ENCODE measurements at regions not wholly inside any gene's neighbourhood (a gene's known extent, or its start where the extent isn't known, plus 50 kb on each side); places are given as distances from the start of the nearest gene placed in this dataset.

DNA sequence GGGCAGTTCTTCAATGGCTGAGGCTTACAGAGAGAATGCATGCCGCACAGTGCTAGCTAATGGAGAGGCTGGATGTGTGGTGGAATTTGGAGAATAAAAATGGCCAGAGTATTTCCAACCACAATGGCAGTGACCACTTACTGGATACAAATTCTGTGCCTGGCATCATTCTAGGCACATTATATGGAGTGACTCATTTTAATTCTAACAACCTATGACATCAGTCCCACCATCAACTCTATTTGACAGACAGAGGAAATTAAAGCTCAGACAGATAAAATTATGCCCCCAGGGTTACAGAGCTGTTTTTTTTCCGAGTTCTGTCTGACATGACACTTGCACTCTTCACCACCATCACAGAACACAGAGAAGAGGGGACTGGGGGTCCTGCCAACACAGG is 105.6 kb upstream of the IL12B start:
- H3K4me3 ChIP-seq (ENCODE audit: low read depth, low read length), result no peak overlapping the region
- TF ChIP-seq CTCF (IDR thresholded peaks at IDR 0.05; ENCODE audit: low read depth, low read length), result no peak

GRCh38 chr5:159438092-159438491 is 107.8 kb upstream of the IL12B start:
- TF ChIP-seq CTCF (IDR thresholded peaks at IDR 0.05; ENCODE audit: low read depth, low read length), result no peak
- no peak overlapping the region for H3K4me3 ChIP-seq (ENCODE audit: low read depth, low read length)

DNA sequence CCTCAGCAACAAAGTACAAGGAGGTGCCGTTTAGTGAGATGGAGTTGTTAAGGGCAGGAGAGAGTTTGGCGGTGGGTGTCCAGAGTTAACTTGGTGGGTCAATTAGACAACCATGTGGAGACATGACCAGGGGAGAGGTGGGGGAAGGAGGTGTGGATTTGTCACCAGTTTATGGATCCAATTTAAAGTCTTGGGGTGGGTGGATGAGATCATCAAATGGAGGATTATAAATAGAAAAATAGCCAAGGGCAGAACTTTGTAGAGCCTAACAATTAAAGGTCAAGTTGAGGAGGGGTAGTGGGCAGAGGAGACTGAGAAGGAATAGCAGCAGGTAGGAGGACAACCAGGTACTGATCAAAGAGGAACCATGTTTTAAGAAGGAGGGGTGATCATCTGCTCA is 108.7 kb upstream of the IL12B start:
- no peak for TF ChIP-seq CTCF (IDR thresholded peaks at IDR 0.05; ENCODE audit: low read depth, low read length)

DNA sequence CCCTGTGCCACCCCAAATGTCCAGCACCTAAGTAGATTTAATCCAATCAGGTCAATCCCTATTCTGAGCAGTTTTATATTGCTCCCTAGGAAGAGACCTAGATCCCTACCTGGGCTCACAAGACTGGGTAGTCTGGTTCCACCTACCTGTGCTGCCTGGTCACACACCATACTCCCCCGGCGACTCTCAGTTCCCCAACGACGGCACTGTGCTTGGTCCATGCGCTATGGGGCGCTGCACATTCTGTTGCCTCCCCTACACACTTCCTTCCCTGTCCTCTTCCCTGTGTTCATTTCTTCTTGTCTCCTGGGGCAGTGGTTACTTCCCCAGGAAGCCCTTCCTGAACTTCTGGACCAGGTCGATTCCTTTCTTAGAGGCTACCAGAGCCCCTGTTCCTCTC is 109.9 kb upstream of the IL12B start:
- no peak overlapping the region for H3K4me3 ChIP-seq (ENCODE audit: low read depth, low read length)
- no peak for TF ChIP-seq CTCF (IDR thresholded peaks at IDR 0.05; ENCODE audit: low read depth, low read length)

More for the DNA sequence above, 108.7 kb upstream of the IL12B start:
- no peak overlapping the region for H3K4me3 ChIP-seq (ENCODE audit: low read depth, low read length)

- H3K4me3 ChIP-seq (ENCODE audit: low read depth, low read length), result no peak overlapping the region
- TF ChIP-seq CTCF (IDR thresholded peaks at IDR 0.05; ENCODE audit: low read depth, low read length), result no peak
These were observed 110.7 kb upstream of the IL12B start for GRCh38 chr5:159440968-159441367.

GRCh38 chr5:159441441-159441840 is 111.2 kb upstream of the IL12B start:
- 0 out of 2 replicates have a peak, but pooled peaks have one; percentile 8 for TF ChIP-seq CTCF (IDR thresholded peaks at IDR 0.05; ENCODE audit: low read depth, low read length)
- no peak overlapping the region for H3K4me3 ChIP-seq (ENCODE audit: low read depth, low read length)

DNA sequence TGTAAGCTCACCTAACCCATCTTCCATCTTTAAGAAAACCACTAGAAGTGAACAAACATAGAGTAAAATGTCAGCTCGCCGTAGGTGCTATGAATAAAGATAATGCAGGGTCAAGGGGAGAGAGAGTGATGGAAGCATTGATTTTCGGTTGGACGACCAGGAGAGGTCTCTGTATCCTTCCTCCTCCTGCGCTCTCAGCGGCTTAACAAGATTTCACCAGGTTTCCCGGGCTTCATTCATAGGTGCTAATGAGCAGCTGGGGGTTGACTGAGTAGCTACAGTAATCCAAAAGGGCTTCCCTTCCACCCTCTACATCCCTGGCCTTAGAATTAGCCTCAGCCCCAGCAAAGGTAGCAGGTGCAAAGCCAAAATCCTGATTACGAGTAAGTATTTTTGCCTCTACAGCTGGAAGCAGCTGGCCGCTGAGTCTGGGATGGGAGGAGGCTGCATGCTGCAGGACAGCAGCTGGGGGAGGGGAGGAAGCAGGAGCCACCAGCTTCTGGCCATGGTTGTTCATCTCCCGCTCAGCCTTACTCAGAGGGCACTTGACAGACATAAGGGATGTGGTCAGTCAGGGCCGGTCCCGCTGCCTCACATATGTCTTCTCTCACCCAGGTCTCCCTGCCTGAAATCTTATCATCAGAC is 112.0 kb upstream of the IL12B start:
- no peak for TF ChIP-seq CTCF (IDR thresholded peaks at IDR 0.05; ENCODE audit: low read depth, low read length)
- no peak overlapping the region for H3K4me3 ChIP-seq (ENCODE audit: low read depth, low read length)
